Inflammatory macrophage treated with lipopolysaccharide for 4 hours (primary cell): ENCODE measurements at regions not wholly inside any gene's neighbourhood (a gene's known extent, or its start where the extent isn't known, plus 50 kb on each side); places are given as distances from the start of the nearest gene placed in this dataset.

Experiments used
- DNase-seq: peaks from one replicate; pipeline ENCODE4 v3.0.0-alpha.2; 2020

GRCh38 chr2:155223781-155224406, 525.4 kb downstream of the KCNJ3 start:
- no peak for DNase-seq

- DNase-seq, result no peak
These were observed 520.5 kb downstream of the KCNJ3 start for GRCh38 chr2:155218945-155219344.

GRCh38 chr2:155218292-155218924, 519.9 kb downstream of the KCNJ3 start:
- DNase-seq, result no peak

DNA sequence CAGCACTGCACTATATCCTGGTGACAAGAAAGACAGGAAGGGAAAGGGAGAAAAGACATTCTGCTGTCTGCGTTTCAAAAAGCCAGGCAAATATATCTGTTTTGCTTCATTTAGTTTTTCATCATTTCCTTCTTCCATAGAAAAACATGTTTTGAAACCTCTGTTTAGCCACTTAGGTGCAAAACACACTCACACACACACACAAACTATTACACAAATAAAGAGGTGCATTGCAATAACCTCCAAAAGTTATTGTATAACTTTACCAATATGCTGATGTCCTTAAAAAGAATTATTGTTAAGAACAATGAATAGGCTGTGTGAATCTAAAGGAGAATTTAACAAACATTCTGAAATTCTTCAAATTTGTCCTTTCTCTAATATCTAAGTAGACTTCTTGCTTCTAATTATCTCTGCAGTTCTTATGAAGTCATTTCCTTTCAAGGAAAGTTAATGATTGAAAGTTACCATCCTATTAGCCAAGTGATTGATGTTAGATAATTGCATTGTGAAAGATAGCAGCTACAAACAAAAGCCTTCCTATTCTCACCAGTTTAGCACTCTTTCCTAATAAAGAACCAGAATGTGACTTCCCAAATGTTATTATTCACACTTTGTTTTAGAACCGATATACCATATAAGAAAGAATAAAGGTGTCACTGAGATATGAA, 516.7 kb downstream of the KCNJ3 start:
- DNase-seq, result no peak

DNA sequence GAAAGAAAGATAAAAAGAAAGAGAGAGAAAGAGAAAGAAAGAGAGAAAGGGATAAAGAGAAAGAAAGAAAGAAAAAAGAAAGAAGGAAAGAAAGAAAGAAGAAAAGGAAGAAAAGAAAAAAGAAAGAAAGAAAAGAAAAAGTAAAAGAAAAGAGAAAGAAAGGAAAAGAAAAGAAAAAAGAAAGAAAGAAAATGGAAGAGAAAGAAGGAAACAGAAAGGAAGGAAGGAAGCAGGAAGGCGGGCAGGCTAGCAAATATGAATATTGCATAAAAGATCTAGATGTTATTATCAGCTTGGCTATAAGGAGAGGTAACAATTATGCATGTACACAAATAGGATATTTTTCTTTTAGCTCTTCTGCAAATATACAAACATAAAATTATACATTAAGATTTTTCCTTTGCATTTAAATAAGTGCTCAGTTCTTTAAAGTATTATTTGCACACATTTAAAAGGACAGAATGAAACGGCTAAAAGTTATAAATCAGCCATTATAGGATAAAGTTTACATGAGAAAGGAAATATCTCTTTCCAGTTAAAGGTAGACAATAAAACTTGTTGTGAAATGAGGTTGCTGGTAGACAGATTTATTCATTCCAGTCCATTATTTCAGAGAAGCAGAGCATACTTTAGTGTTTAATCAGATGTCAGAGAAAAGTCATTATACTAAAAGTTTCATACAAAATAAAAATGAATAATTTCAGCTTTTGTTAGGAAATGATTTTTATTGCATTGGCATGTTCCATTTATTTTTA, 511.4 kb downstream of the KCNJ3 start:
- DNase-seq, result no peak

DNA sequence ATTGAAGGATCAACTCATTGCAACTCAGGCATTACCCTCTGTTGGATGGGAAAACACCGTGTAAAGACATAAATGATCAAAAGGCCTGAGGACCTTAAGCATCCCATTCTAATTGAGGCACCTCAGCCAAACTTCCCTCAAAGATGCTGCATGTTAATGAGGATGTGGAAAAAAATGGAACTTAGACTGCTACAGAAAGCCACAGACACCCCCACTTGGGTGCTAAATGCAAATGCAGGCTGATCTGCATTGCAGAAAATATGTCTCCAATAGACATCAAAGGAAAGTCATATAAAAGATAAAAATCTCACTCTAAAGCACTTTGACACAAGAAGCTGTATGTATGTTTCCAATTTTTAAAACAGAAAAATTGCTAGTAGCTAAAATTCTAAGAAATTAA, 504.7 kb downstream of the KCNJ3 start:
- DNase-seq, result no peak

- no peak for DNase-seq
These were observed 502.3 kb downstream of the KCNJ3 start for GRCh38 chr2:155200753-155201152.

DNA sequence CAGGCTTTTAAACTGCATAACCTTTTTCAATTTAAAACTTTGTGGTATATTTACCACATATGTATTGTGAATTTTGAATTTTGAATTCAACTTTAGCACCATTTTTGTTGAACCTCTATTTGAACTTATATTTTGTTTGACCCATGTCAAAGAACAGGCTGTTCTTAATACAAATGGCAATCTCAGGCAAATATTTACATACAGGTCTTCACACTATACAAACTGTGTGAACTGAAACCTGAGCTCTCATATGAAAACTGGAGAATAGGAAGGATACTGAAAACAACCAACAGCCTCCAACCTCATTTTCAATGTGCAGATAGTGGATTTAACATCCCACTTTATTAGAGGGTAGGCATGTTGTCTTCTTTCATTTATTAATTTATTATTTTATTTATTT, 491.8 kb downstream of the KCNJ3 start:
- no peak for DNase-seq

GRCh38 chr2:155178921-155179320, 480.4 kb downstream of the KCNJ3 start:
- no peak for DNase-seq

GRCh38 chr2:155176345-155176744, 477.9 kb downstream of the KCNJ3 start:
- DNase-seq, result no peak

GRCh38 chr2:155169317-155169716, 470.8 kb downstream of the KCNJ3 start:
- DNase-seq, result no peak

DNA sequence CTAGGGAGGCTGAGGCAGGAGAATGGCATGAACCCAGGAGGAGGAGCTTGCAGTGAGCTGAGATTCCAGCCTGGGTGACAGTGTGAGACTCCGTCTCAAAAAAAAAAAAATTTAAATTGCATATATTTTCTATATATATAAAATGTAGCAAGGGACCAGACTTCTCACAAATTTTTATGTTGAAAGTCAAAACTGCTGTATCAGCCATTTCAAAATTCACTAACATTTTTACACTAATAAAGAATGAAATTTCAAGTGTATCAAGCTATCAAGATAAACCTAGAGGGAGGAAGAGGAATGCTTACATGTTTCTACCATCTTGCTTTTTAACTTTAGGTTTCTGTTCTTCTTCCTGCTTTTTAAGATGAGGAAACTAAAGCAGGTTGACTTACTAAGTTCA, 464.0 kb downstream of the KCNJ3 start:
- DNase-seq, result no peak

DNA sequence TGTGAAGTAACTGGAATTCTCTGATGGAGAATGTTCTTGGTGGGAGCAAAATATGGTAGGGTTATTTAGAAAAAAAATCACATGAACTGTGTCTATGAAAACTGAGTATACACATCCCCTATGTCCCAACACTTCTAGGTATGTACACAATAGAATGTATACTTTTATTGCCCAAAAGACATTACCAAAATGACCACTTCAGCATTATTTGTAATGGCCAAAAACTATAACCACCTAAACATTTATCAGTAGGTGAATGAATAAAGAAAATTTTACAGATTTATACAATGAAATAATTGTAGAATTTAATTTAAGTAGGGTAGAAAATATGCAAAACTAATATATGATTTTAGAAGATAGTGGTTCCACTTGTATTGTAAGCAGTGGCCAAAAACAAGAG, 462.8 kb downstream of the KCNJ3 start:
- no peak for DNase-seq

GRCh38 chr2:155157711-155158110, 459.2 kb downstream of the KCNJ3 start:
- no peak for DNase-seq

GRCh38 chr2:155157065-155157464, 458.6 kb downstream of the KCNJ3 start:
- no peak for DNase-seq

- no peak for DNase-seq
These were observed 453.4 kb downstream of the KCNJ3 start for GRCh38 chr2:155151945-155152344.

- DNase-seq, result no peak
These were observed 453.0 kb downstream of the KCNJ3 start for GRCh38 chr2:155151472-155151871.

- no peak for DNase-seq
These were observed 447.3 kb downstream of the KCNJ3 start for GRCh38 chr2:155145758-155146229.

- DNase-seq, result no peak
These were observed 442.9 kb downstream of the KCNJ3 start for GRCh38 chr2:155141418-155141817.

- no peak for DNase-seq
These were observed 427.2 kb downstream of the KCNJ3 start for GRCh38 chr2:155125585-155126230.

- DNase-seq, result no peak
These were observed 417.4 kb downstream of the KCNJ3 start for GRCh38 chr2:155115846-155116245.

DNA sequence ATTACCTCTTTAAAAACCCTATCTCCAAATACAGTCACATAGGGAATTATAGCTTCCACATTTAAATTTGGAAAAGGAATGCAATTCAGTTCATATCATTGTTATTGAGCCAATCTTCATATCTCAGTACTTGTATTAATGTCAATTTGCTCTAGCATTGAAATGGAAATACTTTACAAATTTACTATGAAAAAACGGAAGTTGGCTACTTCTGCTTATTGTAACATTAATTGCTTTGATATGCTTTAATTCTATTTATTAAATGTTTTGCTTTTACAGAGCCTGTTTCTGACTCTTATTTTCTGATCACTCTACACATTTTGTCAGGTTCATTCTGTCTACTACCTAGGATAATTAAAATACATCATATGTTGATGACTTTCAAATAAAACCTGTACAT, 412.6 kb downstream of the KCNJ3 start:
- no peak for DNase-seq

GRCh38 chr2:155109527-155109926, 411.0 kb downstream of the KCNJ3 start:
- DNase-seq, result no peak
